ENCODE measurements at regions not wholly inside any gene's neighbourhood (a gene's known extent, or its start where the extent isn't known, plus 50 kb on each side); places are given as distances from the start of the nearest gene placed in this dataset.
"Not testable (repeated sequence)": the region's sequence is repeated elsewhere in the genome, so short reads cannot be mapped to it uniquely, and the experiment has no call there.

DNA sequence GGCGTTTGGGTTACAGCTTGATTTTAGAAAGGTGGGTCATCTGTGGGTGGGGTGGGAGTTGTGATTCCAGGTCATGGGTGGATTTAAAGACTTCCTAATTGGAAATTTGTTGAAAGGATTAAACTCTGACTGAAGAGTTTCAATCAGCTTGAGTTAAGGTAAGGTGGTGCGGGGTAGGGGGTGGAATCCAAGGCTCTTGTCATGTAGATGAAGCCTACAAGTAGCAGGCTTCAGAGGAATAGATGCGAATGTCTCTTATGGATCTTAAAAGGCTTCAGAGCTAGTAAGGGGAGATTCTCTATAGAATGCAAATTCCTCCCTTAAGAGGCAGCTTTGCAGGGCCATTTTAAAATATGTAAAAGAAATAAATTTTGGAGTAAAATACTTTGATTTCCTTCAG is 645.3 kb downstream of the FRK start:
- Mint-ChIP-seq H3K27me3 (ENCODE audit: low read depth) (no peaks in the 10 kb centered on the region), H3K4me1 (ENCODE audit: low read depth) (no peaks in the 10 kb centered on the region), H3K4me3 (no peak overlapping the region), H3K36me3 (ENCODE audit: low read depth) (no peaks in the 10 kb centered on the region), H3K9me3 (peaks cover 3% of the 10 kb centered on the region), H3K27ac (no peak overlapping the region)
- DNase-seq (ENCODE audit: low spot score): no peak

GRCh38 chr6:115414916-115415315 is 645.8 kb downstream of the FRK start:
- H3K9me3 Mint-ChIP-seq; DNase-seq (ENCODE audit: low spot score); H3K27me3 Mint-ChIP-seq (ENCODE audit: low read depth); H3K36me3 Mint-ChIP-seq (ENCODE audit: low read depth); H3K4me1 Mint-ChIP-seq (ENCODE audit: low read depth); H3K27ac Mint-ChIP-seq; H3K4me3 Mint-ChIP-seq: not testable (repeated sequence)

DNA sequence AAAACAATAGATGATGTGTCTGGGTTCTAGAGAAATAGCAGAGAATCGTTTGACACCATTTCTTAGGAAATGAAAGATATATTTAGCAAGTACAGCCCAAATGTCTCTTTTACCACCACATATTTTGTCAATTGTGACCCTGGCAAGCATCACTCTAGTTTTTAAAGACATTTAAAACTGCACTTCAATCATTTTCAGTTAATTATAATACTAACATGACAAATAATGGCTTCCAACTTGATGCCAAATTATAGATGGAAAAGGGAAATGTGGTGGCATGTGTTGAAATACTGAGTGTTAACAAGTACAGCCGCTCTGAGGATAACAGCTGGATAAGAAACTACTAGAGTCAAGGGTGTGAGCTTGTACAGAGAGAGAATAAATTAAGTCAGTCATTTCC is 648.9 kb downstream of the FRK start:
- Mint-ChIP-seq H3K4me3 (no peak overlapping the region), H3K27ac (no peak overlapping the region), H3K4me1 (ENCODE audit: low read depth) (no peaks in the 10 kb centered on the region), H3K9me3 (peaks cover 14% of the 10 kb centered on the region), H3K36me3 (ENCODE audit: low read depth) (no peaks in the 10 kb centered on the region), H3K27me3 (ENCODE audit: low read depth) (no peaks in the 10 kb centered on the region)
- DNase-seq (ENCODE audit: low spot score): no peak

- H3K27ac Mint-ChIP-seq: no peak overlapping the region
- DNase-seq (ENCODE audit: low spot score): no peak
- no peak overlapping the region for H3K4me3 Mint-ChIP-seq
- peaks cover 16% of the 10 kb centered on the region for H3K9me3 Mint-ChIP-seq
- H3K4me1 Mint-ChIP-seq (ENCODE audit: low read depth): no peaks in the 10 kb centered on the region
- no peaks in the 10 kb centered on the region for H3K27me3 Mint-ChIP-seq (ENCODE audit: low read depth)
- H3K36me3 Mint-ChIP-seq (ENCODE audit: low read depth): no peaks in the 10 kb centered on the region
Measured at GRCh38 chr6:115404446-115404845, 656.2 kb downstream of the FRK start.

DNA sequence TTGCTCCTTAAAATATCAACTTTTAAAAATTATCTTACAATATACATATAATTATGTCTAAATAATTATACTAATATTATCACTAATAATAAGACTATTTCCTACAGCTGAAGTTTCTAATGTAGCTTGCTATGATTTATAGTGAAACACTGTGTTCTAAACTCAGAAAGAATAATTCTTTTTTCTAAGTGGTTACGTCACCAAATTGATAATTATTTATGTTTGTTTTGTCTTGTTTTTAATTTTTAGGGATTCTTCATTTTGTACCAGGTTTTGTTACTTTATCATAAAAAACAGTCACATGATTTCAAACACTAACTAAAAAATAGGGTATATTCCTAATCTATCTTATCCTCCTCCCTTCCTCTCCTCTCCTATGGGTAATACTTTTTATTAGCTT is 662.1 kb downstream of the FRK start:
- H3K36me3 Mint-ChIP-seq (ENCODE audit: low read depth): no peaks in the 10 kb centered on the region
- DNase-seq (ENCODE audit: low spot score): no peak
- H3K27me3 Mint-ChIP-seq (ENCODE audit: low read depth): no peaks in the 10 kb centered on the region
- no peak overlapping the region for H3K4me3 Mint-ChIP-seq
- H3K4me1 Mint-ChIP-seq (ENCODE audit: low read depth): no peaks in the 10 kb centered on the region
- H3K9me3 Mint-ChIP-seq: peaks cover 15% of the 10 kb centered on the region
- no peak overlapping the region for H3K27ac Mint-ChIP-seq

DNA sequence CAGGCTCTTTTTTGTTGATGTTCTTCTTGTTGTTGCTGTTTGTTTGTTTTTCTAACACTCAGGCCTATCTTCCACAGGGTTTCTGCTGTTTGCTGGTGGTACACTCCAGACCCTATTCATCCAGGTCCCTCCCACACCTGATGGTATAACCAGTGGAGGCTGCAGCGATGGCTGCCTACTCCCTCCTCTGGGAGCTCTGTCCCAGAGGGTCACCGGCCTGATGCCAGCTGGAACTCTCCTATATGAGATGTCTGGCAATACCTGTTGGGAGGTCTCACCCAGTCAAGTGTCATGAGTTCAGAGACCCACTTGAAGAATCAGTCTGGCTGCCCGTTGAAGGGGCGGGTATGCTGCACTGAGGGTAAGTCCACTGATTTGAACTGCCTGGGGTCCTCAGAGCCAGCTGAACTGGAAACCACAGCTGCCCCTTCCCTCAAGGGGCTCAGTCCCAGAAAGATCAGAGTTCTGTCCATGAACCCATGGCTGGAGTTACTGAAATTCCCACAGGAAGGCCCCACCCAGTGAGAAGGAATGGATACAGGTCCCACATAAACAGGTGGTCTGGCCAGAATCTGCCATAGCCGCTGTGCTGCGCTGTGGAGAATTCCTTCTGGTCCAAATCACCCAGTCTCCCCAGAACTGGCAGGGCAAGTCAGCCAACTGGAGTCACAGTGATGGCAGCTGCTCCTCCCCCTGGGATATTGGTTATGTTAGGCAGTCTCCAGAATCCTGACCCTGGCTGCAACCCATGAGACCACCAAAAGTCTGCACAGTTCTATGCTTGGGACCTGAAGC is 664.4 kb downstream of the FRK start:
- H3K36me3 Mint-ChIP-seq (ENCODE audit: low read depth): no peaks in the 10 kb centered on the region
- DNase-seq (ENCODE audit: low spot score): no peak
- H3K27me3 Mint-ChIP-seq (ENCODE audit: low read depth): no peaks in the 10 kb centered on the region
- H3K4me3 Mint-ChIP-seq: no peak overlapping the region
- H3K9me3 Mint-ChIP-seq: peaks cover 24% of the 10 kb centered on the region
- no peak overlapping the region for H3K27ac Mint-ChIP-seq
- no peaks in the 10 kb centered on the region for H3K4me1 Mint-ChIP-seq (ENCODE audit: low read depth)

DNA sequence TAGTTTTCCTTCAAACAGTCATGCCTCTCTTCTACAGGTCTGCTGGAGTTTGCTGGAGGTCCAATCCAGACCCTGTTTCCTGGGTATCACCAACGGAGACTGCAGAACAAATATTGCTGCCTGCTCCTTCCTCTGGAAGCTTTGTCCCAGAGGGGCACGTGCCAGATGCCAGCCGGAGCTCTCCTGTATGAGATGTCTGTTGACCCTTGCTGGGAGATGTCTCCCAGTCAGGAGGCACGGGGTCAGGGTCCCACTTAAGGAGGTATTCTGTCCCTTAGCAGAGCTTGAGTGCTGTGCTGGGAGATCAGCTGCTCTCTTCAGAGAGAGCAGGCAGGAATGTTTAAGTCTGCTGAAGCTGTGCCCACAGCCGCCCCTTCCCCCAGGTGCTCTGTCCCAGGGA is 666.9 kb downstream of the FRK start:
- no peak for DNase-seq (ENCODE audit: low spot score)
- H3K27me3 Mint-ChIP-seq (ENCODE audit: low read depth): no peaks in the 10 kb centered on the region
- no peak overlapping the region for H3K4me3 Mint-ChIP-seq
- no peaks in the 10 kb centered on the region for H3K36me3 Mint-ChIP-seq (ENCODE audit: low read depth)
- H3K27ac Mint-ChIP-seq: no peak overlapping the region
- H3K9me3 Mint-ChIP-seq: peaks cover 33% of the 10 kb centered on the region
- H3K4me1 Mint-ChIP-seq (ENCODE audit: low read depth): no peaks in the 10 kb centered on the region

DNA sequence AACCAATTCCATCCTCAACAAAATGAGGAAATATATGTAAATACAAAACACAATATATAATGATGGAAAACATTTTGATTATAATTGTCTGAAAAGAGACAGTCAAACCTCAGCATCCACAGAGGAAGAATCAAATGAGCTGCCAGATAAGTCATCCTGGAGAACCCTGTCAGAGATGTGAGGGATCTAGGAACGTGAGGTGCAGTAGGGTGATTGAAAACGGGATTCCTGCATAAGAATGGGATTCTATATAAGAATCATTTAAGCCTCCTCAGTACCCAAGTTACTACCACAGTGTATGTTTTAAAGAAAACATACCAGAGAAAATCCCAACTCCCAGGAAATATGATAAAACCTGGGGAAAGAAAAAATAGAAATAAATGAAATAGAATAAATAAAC is 690.5 kb downstream of the FRK start:
- no peak overlapping the region for H3K4me3 Mint-ChIP-seq
- no peak overlapping the region for H3K27ac Mint-ChIP-seq
- no peak for DNase-seq (ENCODE audit: low spot score)
- H3K9me3 Mint-ChIP-seq: peaks cover 38% of the 10 kb centered on the region
- H3K4me1 Mint-ChIP-seq (ENCODE audit: low read depth): no peaks in the 10 kb centered on the region
- no peaks in the 10 kb centered on the region for H3K27me3 Mint-ChIP-seq (ENCODE audit: low read depth)
- H3K36me3 Mint-ChIP-seq (ENCODE audit: low read depth): no peaks in the 10 kb centered on the region

DNA sequence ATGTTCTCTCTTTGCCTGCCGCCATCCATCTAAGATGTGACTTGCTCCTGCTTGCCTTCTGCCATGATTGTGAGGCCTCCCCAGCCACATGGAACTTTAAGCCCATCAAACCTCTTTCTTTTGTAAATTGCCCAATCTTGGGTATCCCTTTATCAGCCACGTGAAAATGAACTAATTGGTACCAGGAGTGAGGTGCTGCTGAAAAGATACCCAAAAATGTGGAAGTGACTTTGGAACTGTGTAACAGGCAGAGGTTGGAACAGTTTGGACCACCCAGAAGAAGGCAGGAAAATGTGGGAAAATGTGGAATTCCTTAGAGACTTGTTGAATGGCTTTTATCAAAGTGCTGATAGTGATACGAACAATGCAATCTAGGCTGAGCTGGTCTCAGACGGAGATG is 694.9 kb downstream of the FRK start:
- H3K4me1 Mint-ChIP-seq (ENCODE audit: low read depth): no peaks in the 10 kb centered on the region
- no peaks in the 10 kb centered on the region for H3K36me3 Mint-ChIP-seq (ENCODE audit: low read depth)
- peaks cover 44% of the 10 kb centered on the region for H3K9me3 Mint-ChIP-seq
- no peak overlapping the region for H3K4me3 Mint-ChIP-seq
- no peaks in the 10 kb centered on the region for H3K27me3 Mint-ChIP-seq (ENCODE audit: low read depth)
- no peak overlapping the region for H3K27ac Mint-ChIP-seq
- DNase-seq (ENCODE audit: low spot score): no peak

DNA sequence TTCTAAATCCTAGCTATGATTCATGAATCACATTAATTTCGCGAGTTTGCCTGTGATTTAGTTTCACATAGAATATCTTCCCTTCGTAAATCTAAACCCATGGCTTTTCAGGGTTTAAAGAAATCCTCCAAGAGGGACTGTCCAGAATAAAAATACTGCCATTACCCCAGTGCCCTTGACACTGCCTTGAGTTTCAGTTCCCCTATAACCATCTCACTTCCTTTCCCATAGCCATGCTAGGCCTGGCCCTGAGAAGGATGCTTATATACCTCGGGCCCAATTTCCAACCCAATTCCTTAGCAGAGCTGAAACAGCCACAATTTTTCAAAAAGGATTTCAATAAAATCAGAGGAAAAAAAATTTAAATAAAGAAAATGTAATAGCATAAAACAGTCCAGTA is 697.3 kb downstream of the FRK start:
- H3K9me3 Mint-ChIP-seq: peaks cover 32% of the 10 kb centered on the region
- no peak for DNase-seq (ENCODE audit: low spot score)
- H3K36me3 Mint-ChIP-seq (ENCODE audit: low read depth): no peaks in the 10 kb centered on the region
- no peaks in the 10 kb centered on the region for H3K4me1 Mint-ChIP-seq (ENCODE audit: low read depth)
- no peak overlapping the region for H3K27ac Mint-ChIP-seq
- H3K4me3 Mint-ChIP-seq: no peak overlapping the region
- H3K27me3 Mint-ChIP-seq (ENCODE audit: low read depth): no peaks in the 10 kb centered on the region

- H3K4me1 Mint-ChIP-seq (ENCODE audit: low read depth): no peaks in the 10 kb centered on the region
- H3K9me3 Mint-ChIP-seq: peaks cover 27% of the 10 kb centered on the region
- H3K36me3 Mint-ChIP-seq (ENCODE audit: low read depth): no peaks in the 10 kb centered on the region
- no peaks in the 10 kb centered on the region for H3K27me3 Mint-ChIP-seq (ENCODE audit: low read depth)
- H3K27ac Mint-ChIP-seq: no peak overlapping the region
- no peak for DNase-seq (ENCODE audit: low spot score)
- H3K4me3 Mint-ChIP-seq: no peak overlapping the region
Measured at GRCh38 chr6:115362234-115362633, 698.5 kb downstream of the FRK start.

DNA sequence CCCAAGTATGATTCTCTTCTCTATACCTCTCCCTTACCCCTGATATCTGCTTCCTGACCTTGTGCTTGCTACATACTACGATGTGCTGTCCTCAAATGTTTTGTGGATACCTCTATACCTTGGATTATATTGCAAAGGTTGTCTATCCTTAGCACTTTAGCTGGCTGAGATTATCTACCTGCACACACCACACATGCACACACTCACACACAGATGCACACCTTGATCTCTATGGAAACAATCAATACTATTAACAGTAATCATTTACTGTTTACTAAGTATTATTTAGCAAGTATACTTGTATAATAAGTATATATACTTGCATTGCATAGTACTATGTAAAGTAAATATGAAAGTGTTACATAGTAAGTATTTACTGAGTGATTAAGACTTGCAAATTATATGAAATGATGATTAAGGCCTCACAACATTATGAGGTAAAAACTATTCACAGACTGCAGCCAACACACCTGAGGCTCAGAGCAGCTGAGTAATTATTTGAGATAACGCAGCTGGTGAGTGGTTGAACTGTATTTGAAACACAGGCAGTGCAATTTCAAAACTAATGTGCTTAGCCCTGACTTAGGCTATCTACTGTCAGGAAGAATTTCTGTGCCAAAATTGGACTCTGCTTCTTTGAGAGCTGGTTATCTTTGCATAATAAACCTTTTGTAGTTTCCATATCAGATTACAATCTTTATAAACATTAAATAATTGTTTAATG is 699.9 kb downstream of the FRK start:
- H3K27me3 Mint-ChIP-seq (ENCODE audit: low read depth): no peaks in the 10 kb centered on the region
- H3K4me1 Mint-ChIP-seq (ENCODE audit: low read depth): no peaks in the 10 kb centered on the region
- no peaks in the 10 kb centered on the region for H3K36me3 Mint-ChIP-seq (ENCODE audit: low read depth)
- H3K9me3 Mint-ChIP-seq: peaks cover 17% of the 10 kb centered on the region
- no peak overlapping the region for H3K4me3 Mint-ChIP-seq
- H3K27ac Mint-ChIP-seq: no peak overlapping the region
- no peak for DNase-seq (ENCODE audit: low spot score)

DNA sequence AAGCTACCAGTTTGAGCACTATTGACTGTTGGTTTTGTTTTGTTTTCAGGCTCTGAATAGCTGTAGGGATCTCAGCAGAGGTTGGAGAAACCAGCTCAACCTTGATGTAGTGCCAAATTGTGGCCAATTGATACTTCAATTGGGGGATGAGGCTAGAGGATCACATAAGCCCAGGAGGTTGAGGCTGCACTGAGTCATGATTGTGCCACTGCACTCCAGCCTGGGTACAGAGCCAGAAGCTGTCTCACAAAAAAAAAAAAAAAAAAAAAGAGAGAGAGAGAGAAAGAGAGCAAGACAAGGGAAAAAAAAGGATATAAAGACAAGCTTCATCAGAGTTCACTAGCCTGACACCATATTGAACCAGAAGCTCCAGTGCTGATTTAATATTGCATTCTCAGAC is 702.1 kb downstream of the FRK start:
- DNase-seq (ENCODE audit: low spot score): no peak
- no peaks in the 10 kb centered on the region for H3K4me1 Mint-ChIP-seq (ENCODE audit: low read depth)
- H3K27ac Mint-ChIP-seq: no peak overlapping the region
- no peaks in the 10 kb centered on the region for H3K27me3 Mint-ChIP-seq (ENCODE audit: low read depth)
- no peak overlapping the region for H3K4me3 Mint-ChIP-seq
- no peaks in the 10 kb centered on the region for H3K36me3 Mint-ChIP-seq (ENCODE audit: low read depth)
- peaks cover 17% of the 10 kb centered on the region for H3K9me3 Mint-ChIP-seq

GRCh38 chr6:115356371-115356770 is 704.3 kb downstream of the FRK start:
- Mint-ChIP-seq H3K4me3 (no peak overlapping the region), H3K27ac (no peak overlapping the region), H3K27me3 (ENCODE audit: low read depth) (no peaks in the 10 kb centered on the region), H3K4me1 (ENCODE audit: low read depth) (no peaks in the 10 kb centered on the region), H3K9me3 (peaks cover 19% of the 10 kb centered on the region), H3K36me3 (ENCODE audit: low read depth) (no peaks in the 10 kb centered on the region)
- DNase-seq (ENCODE audit: low spot score): no peak

DNA sequence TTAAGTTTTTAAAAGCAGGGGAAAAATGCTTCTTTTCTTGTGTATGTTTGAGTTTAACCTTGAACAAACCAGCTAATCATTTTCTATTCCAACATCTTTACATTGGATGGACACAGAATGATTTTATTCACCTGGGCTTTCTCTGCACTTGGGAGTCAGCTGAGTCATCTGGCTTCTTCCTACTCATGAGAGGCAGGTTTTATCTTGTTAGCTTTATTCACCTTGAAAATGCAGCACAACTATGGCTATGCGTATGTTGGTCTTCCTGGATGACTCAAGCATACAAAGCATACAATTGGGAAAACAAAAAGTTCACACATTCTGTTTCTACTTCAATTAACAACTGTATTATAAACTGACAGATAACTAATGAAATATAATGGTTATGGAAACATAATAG is 737.7 kb downstream of the FRK start:
- Mint-ChIP-seq H3K27ac (no peak overlapping the region), H3K4me1 (ENCODE audit: low read depth) (no peaks in the 10 kb centered on the region), H3K36me3 (ENCODE audit: low read depth) (no peaks in the 10 kb centered on the region), H3K27me3 (ENCODE audit: low read depth) (no peaks in the 10 kb centered on the region), H3K4me3 (no peak overlapping the region), H3K9me3 (no peaks in the 10 kb centered on the region)
- no peak for DNase-seq (ENCODE audit: low spot score)

Data from T-helper 2 cell treated with Interferon-gamma antibody and Interleukin-4, amounts not matched to agents 5 μg/mL and 100 μg/mL, for 36 hours (primary cell).